GM23248 (cell line): ENCODE measurements at regions not wholly inside any gene's neighbourhood (a gene's known extent, or its start where the extent isn't known, plus 50 kb on each side); places are given as distances from the start of the nearest gene placed in this dataset.

Source experiments
- EZH2 ChIP-seq: fragments of 200-600 bp; sonication (generic); IDR thresholded peaks from 2 replicates; pipeline ENCODE4 v1.6.1; 2018; ENCODE audit warnings: antibody characterized with exemption, mild to moderate bottlenecking; ENCODE audit not compliant: insufficient read depth, poor library complexity, severe bottlenecking
- EZH2phosphoT487 ChIP-seq: fragments of 200-600 bp; sonication (generic); IDR thresholded peaks from 2 replicates; pipeline ENCODE4 v1.6.1; 2018; ENCODE audit warnings: antibody characterized with exemption, moderate library complexity, mild to moderate bottlenecking, low read depth; ENCODE audit not compliant: insufficient read depth

- TF ChIP-seq EZH2 (no peak), EZH2phosphoT487 (no peak)
Measured at GRCh38 chr6:69466979-69467570, 329.7 kb downstream of the LMBRD1 start.
